NCI-H446 treated with DMSO at 0.1 percent for 48 hours (cell line): ENCODE measurements at regions not wholly inside any gene's neighbourhood (a gene's known extent, or its start where the extent isn't known, plus 50 kb on each side); places are given as distances from the start of the nearest gene placed in this dataset.

Experiments used
- DNase-seq: peaks from one replicate; lab custom pipeline; 2025; lab: John Stamatoyannopoulos, UW

- no peak for DNase-seq
Measured at GRCh38 chr3:189455641-189456417, 175.4 kb upstream of the TP63 start.

- DNase-seq = no peak
Measured at GRCh38 chr3:189457201-189457607, 174.0 kb upstream of the TP63 start.

GRCh38 chr3:189457631-189458412, 173.4 kb upstream of the TP63 start:
- no peak for DNase-seq

GRCh38 chr3:189458528-189458927, 172.7 kb upstream of the TP63 start:
- DNase-seq = peak; percentile 43

GRCh38 chr3:189459231-189459630, 172.0 kb upstream of the TP63 start:
- no peak for DNase-seq

- DNase-seq = no peak
Measured at GRCh38 chr3:189460511-189460910, 170.7 kb upstream of the TP63 start.

- no peak for DNase-seq
Measured at GRCh38 chr3:189464799-189465198, 166.4 kb upstream of the TP63 start.

- DNase-seq = no peak
Measured at GRCh38 chr3:189466004-189466403, 165.2 kb upstream of the TP63 start.

- no peak for DNase-seq
Measured at GRCh38 chr3:189467451-189467850, 163.7 kb upstream of the TP63 start.

GRCh38 chr3:189474944-189475343, 156.2 kb upstream of the TP63 start:
- DNase-seq = no peak

- DNase-seq = no peak
Measured at GRCh38 chr3:189477614-189478013, 153.6 kb upstream of the TP63 start.

- no peak for DNase-seq
Measured at GRCh38 chr3:189486556-189486955, 144.6 kb upstream of the TP63 start.

- DNase-seq = no peak
Measured at GRCh38 chr3:189488241-189488767, 142.9 kb upstream of the TP63 start.

- DNase-seq = no peak
Measured at GRCh38 chr3:189490337-189490736, 140.9 kb upstream of the TP63 start.

GRCh38 chr3:189490749-189491148, 140.4 kb upstream of the TP63 start:
- DNase-seq = no peak

GRCh38 chr3:189491831-189492230, 139.4 kb upstream of the TP63 start:
- no peak for DNase-seq

- no peak for DNase-seq
Measured at GRCh38 chr3:189493271-189493670, 137.9 kb upstream of the TP63 start.

GRCh38 chr3:189494632-189495031, 136.6 kb upstream of the TP63 start:
- no peak for DNase-seq

- no peak for DNase-seq
Measured at GRCh38 chr3:189496375-189497138, 134.6 kb upstream of the TP63 start.

GRCh38 chr3:189498995-189499704, 132.0 kb upstream of the TP63 start:
- no peak for DNase-seq

GRCh38 chr3:189500299-189500698, 130.9 kb upstream of the TP63 start:
- DNase-seq = no peak
